K562 (cell line): ENCODE measurements at regions not wholly inside any gene's neighbourhood (a gene's known extent, or its start where the extent isn't known, plus 50 kb on each side); places are given as distances from the start of the nearest gene placed in this dataset.

Source experiments
- ARID1B ChIP-seq: fragments of 450-650 bp; IDR thresholded peaks from 2 replicates; pipeline ENCODE4 v1.6.1; 2016; ENCODE audit warnings: antibody characterized with exemption, mild to moderate bottlenecking, inconsistent platforms
- C11orf30 ChIP-seq: fragments of 450-650 bp; IDR thresholded peaks from 2 replicates; pipeline ENCODE4 v1.6.1; 2016; ENCODE audit warnings: low read depth, mild to moderate bottlenecking
- CGGBP1 ChIP-seq: fragments of 250-450 bp; sonication (Bioruptor Pico); IDR thresholded peaks from 2 replicates; pipeline ENCODE4 v1.9.0; 2021; ENCODE audit warnings: mild to moderate bottlenecking
- DACH1 ChIP-seq: fragments of 450-650 bp; IDR thresholded peaks from 2 replicates; pipeline ENCODE4 v1.6.1; 2018; ENCODE audit not compliant: partially characterized antibody
- EHMT2 ChIP-seq: fragments of 450-650 bp; IDR thresholded peaks from 2 replicates; pipeline ENCODE4 v1.6.1; 2018; ENCODE audit warnings: antibody characterized with exemption
- ELF1 ChIP-seq: fragments of 200-800 bp; sonication (Bioruptor generic); IDR thresholded peaks from 2 replicates; pipeline ENCODE4 v1.6.1; 2016; ENCODE audit warnings: missing genetic modification characterization, missing compliant biosample characterization
- FOXA3 ChIP-seq, 2 experiments: fragments of 450-650 bp in 1 of 2; sonication (generic) in 1 of 2; formaldehyde crosslinking; IDR thresholded peaks in 1 of 2; conservative IDR thresholded peaks in 1 of 2; 2 replicates each; pipeline versions ENCODE4 v1.4.0 to v1.8.0; 2020 to 2022; ENCODE audit warnings: mild to moderate bottlenecking in 2 of 2, missing genetic modification reagents in 1 of 2
- HDAC1 ChIP-seq, 2 experiments: fragments of 450-650 bp; IDR thresholded peaks; 2 replicates each; pipeline ENCODE4 v1.6.1; 2016 to 2017; ENCODE audit warnings: inconsistent platforms in 1 of 2, mild to moderate bottlenecking in 1 of 2, moderate library complexity in 1 of 2
- HDAC2 ChIP-seq: fragments of 450-650 bp; IDR thresholded peaks from 2 replicates; pipeline ENCODE4 v1.6.1; 2016; ENCODE audit warnings: mild to moderate bottlenecking
- HEY1 ChIP-seq: fragments of 250-450 bp; sonication (Bioruptor Pico); IDR thresholded peaks from 2 replicates; pipeline ENCODE4 v1.5.0; 2020; ENCODE audit warnings: mild to moderate bottlenecking, moderate library complexity, borderline replicate concordance
- HLTF ChIP-seq: fragments of 450-650 bp; IDR thresholded peaks from 2 replicates; pipeline ENCODE4 v1.6.1; 2016
- KDM4B ChIP-seq, 2 experiments: fragments of 450-650 bp in 1 of 2; sonication (generic) in 1 of 2; IDR thresholded peaks; 2 replicates each; pipeline ENCODE4 v1.6.1; 2016 to 2017; ENCODE audit warnings: borderline replicate concordance in 2 of 2, antibody characterized with exemption in 1 of 2, low read depth in 1 of 2, mild to moderate bottlenecking in 1 of 2
- KLF10 ChIP-seq: fragments of 250-450 bp; sonication (Bioruptor Pico); IDR thresholded peaks from 2 replicates; pipeline ENCODE4 v1.6.1; 2021; ENCODE audit warnings: matching md5 sums
- LCOR ChIP-seq: sonication (generic); formaldehyde crosslinking; IDR thresholded peaks from 2 replicates; pipeline ENCODE4 v1.8.0; 2022; ENCODE audit warnings: mild to moderate bottlenecking, missing genetic modification reagents
- MAFG ChIP-seq: fragments of 450-650 bp; conservative IDR thresholded peaks from 2 replicates; pipeline ENCODE4 v1.6.1; 2016; ENCODE audit warnings: missing genetic modification characterization, missing compliant biosample characterization
- MXI1 ChIP-seq: IDR thresholded peaks from 2 replicates; pipeline ENCODE4 v1.6.1; 2011; ENCODE audit warnings: low read depth, mild to moderate bottlenecking, improper control_type of control experiment, low read length
- NFATC3 ChIP-seq: fragments of 450-650 bp; IDR thresholded peaks from 2 replicates; pipeline ENCODE4 v1.6.1; 2017; ENCODE audit warnings: mild to moderate bottlenecking
- RCOR1 ChIP-seq, 2 experiments: IDR thresholded peaks; 2 replicates each; pipeline ENCODE4 v1.6.1; 2012; ENCODE audit warnings: low read depth in 2 of 2, low read length in 2 of 2, borderline replicate concordance in 1 of 2, improper control_type of control experiment in 1 of 2
- SMARCE1 ChIP-seq: fragments of 450-650 bp; IDR thresholded peaks from 2 replicates; pipeline ENCODE4 v1.7.1; 2016; ENCODE audit warnings: mild to moderate bottlenecking
- SRF ChIP-seq, 2 experiments: fragments of 250-450, 450-650 bp in 1 of 2; sonication (Bioruptor Pico) in 1 of 2; sonication (generic) in 1 of 2; formaldehyde crosslinking; IDR thresholded peaks; 2 replicates each; pipeline versions ENCODE4 v1.5.0 to v1.5.1; 2020 to 2022; ENCODE audit warnings: mild to moderate bottlenecking in 1 of 2, missing genetic modification reagents in 1 of 2
- TBP ChIP-seq: optimal IDR thresholded peaks from 2 replicates; pipeline ENCODE3; 2011; ENCODE audit warnings: low read depth, low read length, improper control_type of control experiment
- ZNF444 ChIP-seq: fragments of 250-450 bp; sonication (Bioruptor Pico); IDR thresholded peaks from 2 replicates; pipeline ENCODE4 v1.4.0; 2020; ENCODE audit warnings: mild to moderate bottlenecking, moderate library complexity
- ZNF592 ChIP-seq: fragments of 450-650 bp; IDR thresholded peaks from 2 replicates; pipeline ENCODE4 v1.6.1; 2017; ENCODE audit warnings: antibody characterized with exemption, mild to moderate bottlenecking
- ZNF696 ChIP-seq: fragments of 250-450 bp; sonication (Bioruptor Pico); conservative IDR thresholded peaks from 2 replicates; pipeline ENCODE4 v1.4.0; 2020; ENCODE audit warnings: mild to moderate bottlenecking, moderate library complexity
- ZNF717 ChIP-seq: fragments of 250-450 bp; sonication (Bioruptor Pico); IDR thresholded peaks from 2 replicates; pipeline ENCODE4 v1.5.0; 2021

GRCh38 chr13:50319635-50320255 is 304.5 kb downstream of the KCNRG start (continued):
- TF ChIP-seq ZNF592 (peak; percentile 46; the same call in 1 of the 2 replicates), ZNF696 (no peak), RCOR1 (IDR thresholded peaks at IDR 0.05; ENCODE audit: borderline replicate concordance in 1 of 2, low read depth in 2 of 2, low read length in 2 of 2) (peak in 1 of 2 experiments; percentile 26; a peak in 1 of 4 replicates), FOXA3 (CRISPR knock-in tag; conservative IDR thresholded peaks at IDR 0.05 in 1 of 2, IDR thresholded peaks at IDR 0.05 in 1 of 2) (0 out of 4 replicates have a peak, but pooled peaks of 1 of the 2 experiments have one; percentile 19), HEY1 (CRISPR knock-in tag) (no peak), KLF10 (CRISPR knock-in tag) (no peak), SRF (CRISPR knock-in tag; IDR thresholded peaks at IDR 0.05) (no peak), ZNF717 (CRISPR knock-in tag) (no peak), KDM4B (IDR thresholded peaks at IDR 0.05; ENCODE audit: borderline replicate concordance in 2 of 2, low read depth in 1 of 2) (no peak), HDAC2 (peak; percentile 55; the same call in 1 of the 2 replicates), ELF1 (tag) (peak; percentile 30; the same call in 1 of the 2 replicates), ARID1B (peak; percentile 78), MAFG (tag) (peak; percentile 44), C11orf30 (peak; percentile 45; the same call in 1 of the 2 replicates), DACH1 (no peak), NFATC3 (no peak), SMARCE1 (peak; percentile 45; the same call in 1 of the 2 replicates), EHMT2 (peak; percentile 79), MXI1 (no peak), ZNF444 (CRISPR knock-in tag) (0 out of 2 replicates have a peak, but pooled peaks have one; percentile 38), HLTF (no peak), LCOR (CRISPR knock-in tag) (no peak), TBP (no peak), CGGBP1 (no peak), HDAC1 (IDR thresholded peaks at IDR 0.05) (0 out of 4 replicates have a peak, but pooled peaks of 1 of the 2 experiments have one; percentile 42)
